ENCODE measurements at regions not wholly inside any gene's neighbourhood (a gene's known extent, or its start where the extent isn't known, plus 50 kb on each side); places are given as distances from the start of the nearest gene placed in this dataset.
A peak's percentile ranks its signal among the peaks of the same experiment; 100 is the strongest.

GRCh38 chr10:111203615-111204014 is 126.8 kb downstream of the ADRA2A start:
- DNase-seq (ENCODE audit: low spot score) = no peak

GRCh38 chr10:111204838-111205237 is 128.0 kb downstream of the ADRA2A start:
- DNase-seq (ENCODE audit: low spot score) = no peak

GRCh38 chr10:111206521-111206920 is 129.7 kb downstream of the ADRA2A start:
- DNase-seq (ENCODE audit: low spot score) = no peak

- DNase-seq (ENCODE audit: low spot score) = no peak
These were observed 130.7 kb downstream of the ADRA2A start for GRCh38 chr10:111207500-111207899.

DNA sequence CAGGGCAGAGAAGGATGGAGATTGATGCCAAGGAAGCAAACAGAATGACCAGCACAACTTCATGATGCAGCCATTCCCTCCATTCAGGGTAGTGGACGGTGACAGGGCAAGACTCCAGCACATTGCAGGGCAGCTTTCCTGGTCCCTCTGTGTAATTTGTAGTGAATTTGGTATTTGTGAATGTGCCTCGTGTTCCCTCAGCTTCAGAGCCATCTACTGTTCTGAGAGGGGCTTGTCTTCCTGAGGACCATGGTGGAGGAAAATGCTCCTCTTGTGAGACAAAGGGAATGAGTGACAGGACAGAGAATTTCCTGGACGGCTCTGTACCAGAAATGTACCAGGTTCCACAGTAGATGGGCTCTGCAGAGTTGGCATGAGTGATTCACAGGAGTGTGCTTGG is 132.1 kb downstream of the ADRA2A start:
- no peak for DNase-seq (ENCODE audit: low spot score)

DNA sequence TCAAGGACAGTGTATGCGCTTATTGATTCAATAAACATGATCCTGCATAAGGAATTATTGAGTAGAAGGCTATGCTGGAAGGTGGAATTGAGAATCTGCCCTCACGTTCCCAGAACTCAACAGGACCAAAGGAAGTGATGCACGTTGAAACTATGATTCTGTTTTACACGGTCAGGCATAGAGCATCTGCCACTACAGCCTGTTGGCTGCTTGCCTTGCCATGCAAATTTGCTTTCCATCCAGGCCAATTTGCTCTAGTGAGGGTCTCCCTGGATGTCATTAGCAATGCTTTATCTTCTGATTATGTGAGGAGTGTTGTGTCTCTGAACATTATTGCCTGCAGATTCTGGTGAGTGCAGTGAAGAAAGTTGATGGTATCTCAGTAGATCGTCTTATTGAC is 132.9 kb downstream of the ADRA2A start:
- no peak for DNase-seq (ENCODE audit: low spot score)

DNA sequence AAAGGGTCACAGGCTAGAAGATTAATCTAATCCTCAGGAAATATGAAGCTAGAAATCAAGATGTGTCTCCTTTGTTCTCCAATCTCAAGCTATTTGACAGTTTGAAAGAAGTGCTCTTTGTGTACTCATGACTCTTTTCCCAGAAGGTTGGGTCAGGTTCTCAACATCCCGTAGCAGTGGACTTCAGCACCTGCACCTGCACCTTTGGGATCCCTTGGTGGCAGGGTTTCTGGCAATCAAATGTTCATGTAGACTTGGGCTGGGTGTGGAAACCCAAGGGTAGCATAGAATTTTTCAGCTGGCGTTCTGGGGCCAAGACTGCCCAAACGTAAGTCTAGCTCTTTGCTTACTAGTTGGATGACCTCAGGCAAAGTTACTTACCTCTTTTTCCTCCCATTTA is 134.4 kb downstream of the ADRA2A start:
- no peak for DNase-seq (ENCODE audit: low spot score)

GRCh38 chr10:111211706-111212105 is 134.9 kb downstream of the ADRA2A start:
- peak; percentile 3 for DNase-seq (ENCODE audit: low spot score)

DNA sequence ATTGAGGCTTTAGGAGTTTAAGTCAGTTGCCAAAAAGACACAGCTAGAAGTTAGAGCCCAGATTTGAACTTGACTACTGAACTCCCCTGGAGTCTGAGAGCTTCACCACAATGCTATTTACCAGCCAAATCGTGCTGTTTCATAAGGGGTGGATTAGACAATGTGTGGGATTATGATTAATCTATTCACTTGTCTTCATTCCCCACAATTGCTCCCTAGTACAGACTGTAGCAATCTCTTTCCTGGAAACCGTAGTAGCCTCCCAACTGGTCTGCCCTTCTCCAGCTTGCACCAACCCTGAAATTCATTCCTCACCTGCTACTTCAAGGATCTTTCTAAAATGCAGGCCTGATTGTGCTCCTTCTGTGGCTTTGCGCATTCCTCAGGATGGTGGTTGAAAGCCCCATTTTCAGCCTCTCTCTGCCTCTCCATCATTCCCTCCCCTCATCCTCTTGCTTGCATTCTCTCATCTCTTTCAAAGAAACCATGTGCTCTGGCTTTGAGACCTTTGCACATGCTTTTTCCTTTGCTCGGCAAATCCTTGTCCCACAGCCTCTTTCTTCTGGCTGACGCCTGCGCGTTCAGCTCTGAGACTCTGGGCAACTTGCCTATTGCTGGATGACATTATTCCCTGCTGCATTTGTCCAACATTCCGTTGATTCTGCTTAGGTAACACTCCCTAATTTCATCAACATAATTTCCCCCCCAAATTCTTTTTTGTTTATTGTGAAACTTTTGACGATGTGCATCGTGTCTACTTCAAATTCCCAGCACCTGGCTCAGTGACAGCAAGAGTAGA is 145.1 kb downstream of the ADRA2A start:
- DNase-seq (ENCODE audit: low spot score) = no peak

GRCh38 chr10:111222961-111223360 is 146.1 kb downstream of the ADRA2A start:
- DNase-seq (ENCODE audit: low spot score) = no peak

DNA sequence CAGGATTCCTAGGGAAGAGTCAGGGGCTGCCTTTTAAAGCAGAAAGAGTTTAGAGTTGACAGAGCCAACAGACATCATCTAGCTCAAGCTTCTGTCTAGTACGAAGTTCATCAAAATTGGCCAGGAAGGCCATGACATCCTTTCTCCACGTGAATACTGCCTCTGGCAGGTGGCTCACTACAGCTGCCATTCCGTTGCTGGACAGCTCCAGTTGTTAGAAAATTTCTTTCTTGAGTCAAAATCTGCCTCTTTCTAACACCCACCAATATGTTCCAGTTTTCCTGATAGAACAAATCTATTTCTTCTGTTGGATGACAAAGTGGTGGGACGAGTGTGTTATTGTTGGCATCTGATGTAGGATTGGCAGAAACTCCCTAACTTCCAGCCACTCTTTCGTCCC is 154.9 kb downstream of the ADRA2A start:
- no peak for DNase-seq (ENCODE audit: low spot score)

- DNase-seq (ENCODE audit: low spot score) = no peak
These were observed 156.6 kb downstream of the ADRA2A start for GRCh38 chr10:111233439-111233838.

GRCh38 chr10:111234234-111234913 is 157.5 kb downstream of the ADRA2A start:
- no peak for DNase-seq (ENCODE audit: low spot score)

- no peak for DNase-seq (ENCODE audit: low spot score)
These were observed 158.1 kb downstream of the ADRA2A start for GRCh38 chr10:111234914-111235302.

- no peak for DNase-seq (ENCODE audit: low spot score)
These were observed 163.5 kb downstream of the ADRA2A start for GRCh38 chr10:111240348-111240747.

GRCh38 chr10:111243126-111243525 is 166.3 kb downstream of the ADRA2A start:
- no peak for DNase-seq (ENCODE audit: low spot score)

GRCh38 chr10:111246136-111246535 is 169.3 kb downstream of the ADRA2A start:
- no peak for DNase-seq (ENCODE audit: low spot score)

GRCh38 chr10:111246814-111247452 is 170.1 kb downstream of the ADRA2A start:
- no peak for DNase-seq (ENCODE audit: low spot score)

- no peak for DNase-seq (ENCODE audit: low spot score)
These were observed 171.1 kb downstream of the ADRA2A start for GRCh38 chr10:111247781-111248389.

- no peak for DNase-seq (ENCODE audit: low spot score)
These were observed 173.1 kb downstream of the ADRA2A start for GRCh38 chr10:111249925-111250324.

- DNase-seq (ENCODE audit: low spot score) = no peak
These were observed 184.3 kb downstream of the ADRA2A start for GRCh38 chr10:111261081-111261615.

DNA sequence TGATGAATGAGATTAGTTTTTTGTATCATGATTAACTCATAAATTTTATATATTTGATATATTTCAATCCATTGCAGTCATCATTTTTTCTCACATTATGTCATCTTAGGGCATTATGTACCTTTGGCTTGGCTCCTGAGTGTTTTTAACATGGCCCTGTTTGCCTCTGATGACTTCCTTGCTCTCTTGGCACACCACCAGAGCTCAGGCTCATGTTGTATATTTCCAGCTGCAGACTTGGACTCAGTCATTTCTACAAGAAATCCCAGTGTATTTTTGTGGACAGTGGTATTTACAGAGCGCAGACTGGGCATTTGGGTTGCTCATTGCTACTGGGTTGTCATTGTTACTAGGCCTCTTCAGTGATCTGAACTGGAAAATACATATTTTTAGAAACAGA is 188.5 kb downstream of the ADRA2A start:
- no peak for DNase-seq (ENCODE audit: low spot score)
